ENCODE measurements at regions not wholly inside any gene's neighbourhood (a gene's known extent, or its start where the extent isn't known, plus 50 kb on each side); places are given as distances from the start of the nearest gene placed in this dataset.

GRCh38 chr16:85979605-85980004 is 80.6 kb downstream of the IRF8 start:
- TF ChIP-seq ZBTB7A (IDR thresholded peaks at IDR 0.05; ENCODE audit: low read depth) (no peak), USF1 (IDR thresholded peaks at IDR 0.05) (no peak), NFIC (IDR thresholded peaks at IDR 0.05) (no peak)

GRCh38 chr16:85980686-85981085 is 81.7 kb downstream of the IRF8 start:
- TF ChIP-seq USF1 (IDR thresholded peaks at IDR 0.05) (no peak), EGR1 (IDR thresholded peaks at IDR 0.05) (no peak), MAX (IDR thresholded peaks at IDR 0.05) (no peak), TCF12 (IDR thresholded peaks at IDR 0.05; ENCODE audit: low read depth) (no peak), NFIC (IDR thresholded peaks at IDR 0.05) (no peak), TAF1 (IDR thresholded peaks at IDR 0.05; ENCODE audit: low read depth) (no peak), ZBTB7A (IDR thresholded peaks at IDR 0.05; ENCODE audit: low read depth) (no peak), RAD21 (IDR thresholded peaks at IDR 0.05; ENCODE audit: low read depth) (no peak), CREB1 (IDR thresholded peaks at IDR 0.05; ENCODE audit: low read depth) (no peak), FOXM1 (IDR thresholded peaks at IDR 0.05; ENCODE audit: borderline replicate concordance, low read depth) (no peak), REST (IDR thresholded peaks at IDR 0.05; ENCODE audit: low read depth) (no peak), YY1 (IDR thresholded peaks at IDR 0.05; ENCODE audit: low read depth) (no peak), TEAD4 (IDR thresholded peaks at IDR 0.05) (no peak), EP300 (IDR thresholded peaks at IDR 0.05; ENCODE audit: borderline replicate concordance) (no peak), CEBPB (IDR thresholded peaks at IDR 0.05) (no peak)

GRCh38 chr16:85981826-85982562 is 83.0 kb downstream of the IRF8 start:
- no peak for TF ChIP-seq RAD21 (IDR thresholded peaks at IDR 0.05; ENCODE audit: low read depth)
- no peak for TF ChIP-seq TEAD4 (IDR thresholded peaks at IDR 0.05)
- no peak for TF ChIP-seq EGR1 (IDR thresholded peaks at IDR 0.05)
- TF ChIP-seq MAX (IDR thresholded peaks at IDR 0.05), result no peak
- no peak for TF ChIP-seq TCF12 (IDR thresholded peaks at IDR 0.05; ENCODE audit: low read depth)
- TF ChIP-seq EP300 (IDR thresholded peaks at IDR 0.05; ENCODE audit: borderline replicate concordance), result no peak
- TF ChIP-seq FOXM1 (IDR thresholded peaks at IDR 0.05; ENCODE audit: borderline replicate concordance, low read depth), result no peak
- TF ChIP-seq CEBPB (IDR thresholded peaks at IDR 0.05), result no peak

- no peak for TF ChIP-seq REST (IDR thresholded peaks at IDR 0.05; ENCODE audit: low read depth)
- TF ChIP-seq CREB1 (IDR thresholded peaks at IDR 0.05; ENCODE audit: low read depth), result no peak
- no peak for TF ChIP-seq YY1 (IDR thresholded peaks at IDR 0.05; ENCODE audit: low read depth)
- TF ChIP-seq TCF12 (IDR thresholded peaks at IDR 0.05; ENCODE audit: low read depth), result no peak
- no peak for TF ChIP-seq EGR1 (IDR thresholded peaks at IDR 0.05)
- no peak for TF ChIP-seq RAD21 (IDR thresholded peaks at IDR 0.05; ENCODE audit: low read depth)
- no peak for TF ChIP-seq MAX (IDR thresholded peaks at IDR 0.05)
- TF ChIP-seq USF1 (IDR thresholded peaks at IDR 0.05), result no peak
- no peak for TF ChIP-seq FOXM1 (IDR thresholded peaks at IDR 0.05; ENCODE audit: borderline replicate concordance, low read depth)
- TF ChIP-seq ZBTB7A (IDR thresholded peaks at IDR 0.05; ENCODE audit: low read depth), result no peak
- no peak for TF ChIP-seq TAF1 (IDR thresholded peaks at IDR 0.05; ENCODE audit: low read depth)
- TF ChIP-seq NFIC (IDR thresholded peaks at IDR 0.05), result no peak
- TF ChIP-seq EP300 (IDR thresholded peaks at IDR 0.05; ENCODE audit: borderline replicate concordance), result no peak
- no peak for TF ChIP-seq CEBPB (IDR thresholded peaks at IDR 0.05)
- no peak for TF ChIP-seq TEAD4 (IDR thresholded peaks at IDR 0.05)
These were observed 83.6 kb downstream of the IRF8 start for GRCh38 chr16:85982563-85982939.

- TF ChIP-seq USF1 (IDR thresholded peaks at IDR 0.05) (no peak), EGR1 (IDR thresholded peaks at IDR 0.05) (no peak), EP300 (IDR thresholded peaks at IDR 0.05; ENCODE audit: borderline replicate concordance) (no peak), TCF12 (IDR thresholded peaks at IDR 0.05; ENCODE audit: low read depth) (no peak), ZBTB7A (IDR thresholded peaks at IDR 0.05; ENCODE audit: low read depth) (no peak), REST (IDR thresholded peaks at IDR 0.05; ENCODE audit: low read depth) (no peak), YY1 (IDR thresholded peaks at IDR 0.05; ENCODE audit: low read depth) (no peak), RAD21 (IDR thresholded peaks at IDR 0.05; ENCODE audit: low read depth) (no peak), NFIC (IDR thresholded peaks at IDR 0.05) (no peak)
These were observed 84.1 kb downstream of the IRF8 start for GRCh38 chr16:85983064-85983463.

Data from Ishikawa (cell line).